Stimulated activated CD4-positive, alpha-beta T cell treated with anti-CD3 and anti-CD28 coated beads, Interleukin-4, amount 100 ng/mL, for 1 hour (primary cell): ENCODE measurements at regions not wholly inside any gene's neighbourhood (a gene's known extent, or its start where the extent isn't known, plus 50 kb on each side); places are given as distances from the start of the nearest gene placed in this dataset.

Source experiments
- DNase-seq: peaks from one replicate; pipeline ENCODE4 v3.0.0-alpha.2; 2020

DNA sequence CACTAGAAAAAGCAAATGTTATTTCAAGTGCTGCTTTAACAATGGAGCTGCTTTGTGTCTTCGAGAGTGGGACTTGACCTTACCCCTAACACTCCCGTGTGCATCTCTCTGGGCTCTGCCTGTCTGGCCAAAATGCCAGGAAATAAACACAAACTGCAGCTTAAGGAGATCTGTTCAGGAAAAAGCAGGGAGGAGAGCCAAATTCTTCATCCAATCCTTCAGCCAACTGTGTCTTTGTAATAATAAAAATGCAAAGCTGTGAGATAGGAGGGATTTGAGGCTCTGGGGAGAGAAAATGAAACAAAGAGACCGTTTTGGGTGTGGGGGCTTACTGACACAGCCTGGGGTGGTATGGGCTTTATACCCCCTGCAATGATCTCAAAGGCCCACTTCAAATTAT is 85.8 kb upstream of the WSCD2 start:
- no peak for DNase-seq

DNA sequence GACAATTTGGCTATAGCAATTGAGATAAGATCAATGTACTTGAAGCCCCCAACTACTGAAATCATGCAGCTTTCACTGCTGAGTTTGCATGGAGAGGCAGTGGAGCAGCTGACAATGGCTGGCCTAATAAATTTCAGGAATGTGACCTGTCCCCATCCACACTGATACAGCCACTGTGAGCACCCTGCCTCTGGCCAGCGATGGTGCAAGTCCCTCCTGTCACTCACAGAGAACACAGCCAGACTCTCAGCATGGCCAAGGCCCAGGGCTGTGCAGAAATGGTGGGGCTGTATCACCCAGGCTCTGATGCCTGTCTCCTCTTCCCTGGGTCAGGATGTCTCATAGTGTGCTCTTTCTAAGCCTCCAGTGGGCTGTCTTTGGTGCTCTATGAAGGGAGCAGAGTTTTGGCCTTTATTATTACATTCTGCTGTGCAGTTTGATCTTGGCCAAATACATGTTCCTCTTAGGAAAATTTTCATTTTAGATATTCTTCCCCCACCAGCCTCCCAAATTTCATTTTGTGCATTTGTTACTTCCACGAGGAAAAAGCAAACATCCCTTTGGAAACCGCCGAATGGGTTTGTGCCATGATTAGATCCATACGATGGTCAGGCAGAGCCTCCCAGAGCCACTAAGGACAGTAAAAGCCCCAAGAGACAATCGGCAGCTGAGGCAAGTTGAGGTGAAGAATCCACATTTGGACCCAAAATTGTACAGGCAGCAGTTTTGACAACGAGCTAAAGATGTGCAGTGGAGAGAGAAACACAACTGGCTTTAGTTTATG is 85.1 kb upstream of the WSCD2 start:
- DNase-seq, result no peak

DNA sequence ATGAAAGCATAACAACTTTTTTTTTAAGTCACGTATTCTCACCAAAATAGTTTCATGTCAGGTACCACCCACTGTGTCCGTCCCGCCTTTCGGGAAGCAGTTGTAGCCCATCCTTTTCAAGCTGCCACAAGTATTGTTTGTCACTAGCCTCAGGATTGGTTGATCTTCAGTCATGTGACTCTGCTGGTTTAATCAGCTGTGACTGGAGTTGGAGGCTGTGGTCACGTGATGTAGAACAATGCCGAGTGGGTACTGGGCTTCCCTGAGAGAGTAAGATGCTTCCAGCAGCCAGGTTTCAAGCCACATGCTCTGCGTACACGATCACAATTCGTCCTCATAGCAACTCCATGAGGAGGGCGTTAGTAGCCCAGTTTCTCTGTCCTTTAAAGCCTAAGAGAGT is 83.0 kb upstream of the WSCD2 start:
- no peak for DNase-seq

DNA sequence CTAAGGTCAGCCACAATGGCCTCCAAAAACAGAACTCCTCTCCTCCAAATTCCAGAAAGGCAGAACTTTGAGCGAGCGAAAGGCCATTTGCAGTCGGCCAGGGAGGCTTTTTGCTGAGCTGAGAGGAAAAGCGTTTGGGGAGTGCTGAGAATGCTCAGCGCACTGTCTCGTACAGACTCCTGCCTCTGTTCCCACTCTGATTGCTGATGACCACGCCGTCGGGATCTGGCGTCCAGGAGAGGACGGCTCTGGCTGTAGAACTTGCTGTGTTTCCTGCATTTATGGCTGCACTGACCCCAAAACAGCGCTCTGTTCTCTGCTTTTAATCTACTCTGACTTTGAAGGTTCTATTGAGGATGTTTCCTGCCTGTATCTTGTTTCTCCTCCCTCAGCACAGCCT is 82.4 kb upstream of the WSCD2 start:
- DNase-seq, result no peak

DNA sequence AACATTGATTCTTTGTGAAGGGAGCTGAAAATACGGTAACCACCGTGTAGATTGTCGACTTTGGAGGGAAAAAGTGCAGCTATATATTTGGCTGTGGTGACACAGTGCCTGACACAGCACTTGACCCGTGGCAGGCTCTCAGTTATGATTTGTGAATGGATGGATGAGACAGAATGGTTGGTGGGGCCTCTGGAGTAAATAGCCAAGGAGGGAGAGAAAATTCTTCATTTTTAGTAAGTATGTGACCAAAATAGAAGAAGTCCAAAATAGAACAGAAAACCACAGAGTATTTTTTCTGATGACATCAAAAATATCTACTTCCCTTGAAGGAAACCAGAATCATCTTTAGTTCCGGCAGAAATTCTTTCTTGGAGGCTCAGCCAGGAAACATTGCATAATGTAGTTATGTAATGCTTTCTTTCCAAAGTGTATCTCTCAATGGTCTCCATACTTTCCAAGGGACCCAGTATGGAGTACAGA is 82.0 kb upstream of the WSCD2 start:
- no peak for DNase-seq

DNA sequence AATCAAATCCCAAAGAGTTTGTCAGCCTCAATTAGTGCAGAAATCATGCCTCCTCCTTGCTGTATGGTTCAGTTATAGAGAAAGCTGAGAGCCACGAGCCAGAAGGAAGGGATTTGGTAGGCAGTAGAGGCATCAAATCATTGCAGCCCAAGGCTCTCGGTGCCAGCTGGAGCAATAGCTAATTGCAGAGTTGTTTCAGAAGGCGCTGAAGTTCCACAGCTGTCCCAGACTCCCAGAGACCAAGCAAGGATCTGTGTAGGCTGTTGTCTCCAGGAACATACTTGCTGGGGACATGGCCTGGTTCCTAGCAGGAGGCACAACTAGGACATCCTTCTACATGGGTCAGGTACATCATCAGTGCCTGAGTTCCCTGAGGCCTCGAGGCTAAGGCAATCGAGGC is 80.4 kb upstream of the WSCD2 start:
- DNase-seq, result no peak

DNA sequence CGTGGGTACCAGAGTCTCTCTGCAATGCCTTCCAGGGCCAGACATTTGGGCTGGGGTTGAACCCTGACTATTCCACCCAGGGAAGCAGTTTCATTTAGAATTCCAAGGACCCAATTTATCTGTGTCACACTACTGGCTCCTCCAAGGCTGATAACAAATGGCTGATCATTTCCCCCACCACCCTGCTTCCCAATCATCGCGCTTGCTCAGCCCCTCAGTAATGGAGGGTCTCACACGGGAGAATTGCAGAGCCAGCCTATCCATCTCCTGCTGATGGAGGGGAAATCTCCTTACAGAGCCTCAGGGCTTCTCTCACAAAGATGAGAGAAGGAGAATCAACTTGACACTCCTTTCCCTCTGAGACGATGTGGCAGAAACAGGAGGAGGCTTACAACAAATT is 78.4 kb upstream of the WSCD2 start:
- DNase-seq, result no peak

DNA sequence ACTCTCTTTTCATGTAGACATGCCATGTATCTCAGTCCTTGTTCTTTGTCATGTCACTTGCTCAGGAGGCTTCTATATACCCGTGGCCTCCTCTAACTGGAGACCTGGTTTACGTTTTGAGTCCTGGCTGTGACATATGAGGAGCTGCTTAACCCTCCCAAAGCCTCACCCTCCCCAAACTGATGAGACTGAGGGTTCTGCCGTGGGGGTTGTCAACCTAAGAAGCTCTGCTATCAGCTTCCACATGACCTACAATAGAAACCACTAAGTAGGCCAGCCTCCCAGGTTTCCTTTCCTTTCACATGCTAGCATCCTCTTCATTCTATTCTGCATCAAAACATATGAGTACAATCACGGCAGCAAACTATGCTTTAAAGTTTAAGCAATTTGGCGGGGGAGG is 76.8 kb upstream of the WSCD2 start:
- no peak for DNase-seq

DNA sequence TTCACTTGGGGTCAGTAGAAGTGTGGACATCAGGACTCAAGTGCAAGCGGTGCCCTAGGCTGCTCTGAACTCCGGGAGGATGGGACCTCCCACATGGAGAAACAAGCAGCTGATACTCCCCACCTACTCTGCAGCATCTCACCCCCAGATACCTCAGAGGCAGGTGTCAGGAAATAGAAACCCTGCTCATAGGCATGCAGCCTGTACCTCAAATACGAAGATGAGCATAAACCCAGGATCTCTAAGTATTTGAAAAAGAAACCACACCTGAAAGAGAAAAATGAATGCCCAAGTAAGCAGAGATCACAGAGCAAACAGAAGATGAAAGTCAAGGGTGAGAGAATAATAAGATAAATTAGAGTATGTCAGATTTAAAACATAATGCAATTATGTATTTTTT is 75.6 kb upstream of the WSCD2 start:
- DNase-seq, result no peak

DNA sequence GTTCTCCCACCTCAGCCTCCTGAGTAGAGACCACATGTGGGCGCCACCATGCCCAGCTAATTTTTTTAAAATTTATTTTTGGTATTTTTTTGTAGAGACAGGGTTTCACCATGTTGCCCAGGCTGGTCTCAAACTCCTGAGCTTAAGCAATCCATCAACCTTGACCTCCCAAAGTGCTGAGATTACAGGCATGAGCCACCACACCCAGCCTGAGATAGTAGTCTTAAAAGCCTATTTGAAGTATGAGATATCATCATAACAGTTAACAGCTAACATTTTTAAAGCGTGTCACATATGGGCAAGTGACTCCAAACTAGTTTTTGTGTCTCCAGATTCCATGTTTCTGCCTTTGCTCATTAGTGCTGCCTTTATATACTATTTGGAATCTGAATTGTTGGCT is 74.6 kb upstream of the WSCD2 start:
- DNase-seq, result no peak

DNA sequence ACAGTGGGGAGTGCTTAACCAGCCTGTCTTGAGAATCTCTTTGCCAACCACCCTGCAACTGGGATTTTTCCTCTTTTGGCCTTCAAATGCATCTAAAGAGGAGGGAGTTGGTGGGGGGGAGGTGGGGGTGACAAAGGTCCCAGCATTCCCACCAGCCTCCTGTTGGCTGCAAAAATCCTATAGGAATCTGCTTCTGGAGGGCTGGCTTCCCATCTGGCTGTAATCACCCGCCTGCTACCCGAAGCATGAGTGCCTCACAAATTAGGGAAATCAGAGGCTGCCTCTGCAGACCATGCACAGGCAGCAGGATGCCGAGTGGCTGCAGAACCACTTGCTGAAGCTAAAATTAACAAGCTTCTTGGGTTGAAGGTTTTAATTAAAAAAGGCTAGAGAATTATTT is 73.9 kb upstream of the WSCD2 start:
- no peak for DNase-seq

DNA sequence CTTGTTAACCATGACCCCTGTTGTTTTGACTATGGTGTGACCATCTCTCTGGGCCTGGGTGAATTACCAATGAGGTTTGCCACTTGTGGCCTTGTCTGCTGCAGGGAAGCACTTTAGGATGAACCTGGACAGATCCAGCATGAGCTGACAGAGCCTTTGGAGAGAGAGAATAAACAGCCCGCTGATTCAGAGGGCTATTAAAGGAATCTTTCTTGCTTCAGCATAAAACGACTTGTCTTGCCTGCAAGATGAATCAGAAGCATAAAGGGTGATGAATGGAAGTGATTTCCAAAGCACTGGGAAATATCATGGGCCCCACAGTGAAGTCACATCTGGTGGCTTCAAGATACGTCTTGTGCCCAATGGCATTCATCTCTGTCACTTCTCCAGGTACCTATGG is 69.0 kb upstream of the WSCD2 start:
- no peak for DNase-seq

DNA sequence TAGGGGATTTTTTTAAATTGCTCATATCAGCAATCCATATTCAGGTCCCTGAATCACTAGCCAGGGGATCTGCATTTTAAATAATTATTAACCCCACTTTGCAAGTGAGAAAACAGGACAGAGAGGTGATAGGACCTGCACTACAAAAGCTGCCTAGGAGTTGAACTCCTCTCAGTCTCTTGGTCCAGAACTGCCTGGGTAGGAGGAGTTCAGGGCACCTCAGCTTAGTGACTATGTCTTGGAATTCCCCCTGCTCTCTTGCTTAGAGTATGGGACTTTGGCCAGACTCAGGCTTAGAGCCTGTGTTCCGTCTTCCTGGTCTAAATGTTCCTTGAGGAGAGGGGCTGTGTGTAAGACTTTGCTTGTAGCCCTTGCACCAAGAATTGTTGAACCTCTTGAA is 68.2 kb upstream of the WSCD2 start:
- DNase-seq, result no peak

DNA sequence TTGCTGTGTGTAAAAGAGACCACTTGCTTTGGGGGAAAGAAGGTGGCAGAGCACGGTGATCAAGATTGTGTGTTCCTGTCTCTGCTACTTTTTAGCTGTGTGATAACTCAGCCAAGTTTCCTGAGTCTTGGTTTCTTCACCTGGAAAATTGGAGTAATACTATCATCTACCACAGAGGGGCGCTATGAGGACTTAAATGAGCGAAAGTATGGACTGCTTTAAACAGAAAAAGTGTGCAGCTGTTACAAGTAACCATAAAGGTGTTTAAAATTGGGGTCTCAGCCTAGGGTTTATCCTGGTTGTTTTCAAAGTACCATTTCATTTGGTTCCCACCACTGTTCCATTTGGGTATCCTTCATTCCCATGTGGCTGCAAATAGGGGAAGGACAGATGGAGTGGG is 65.9 kb upstream of the WSCD2 start:
- no peak for DNase-seq

DNA sequence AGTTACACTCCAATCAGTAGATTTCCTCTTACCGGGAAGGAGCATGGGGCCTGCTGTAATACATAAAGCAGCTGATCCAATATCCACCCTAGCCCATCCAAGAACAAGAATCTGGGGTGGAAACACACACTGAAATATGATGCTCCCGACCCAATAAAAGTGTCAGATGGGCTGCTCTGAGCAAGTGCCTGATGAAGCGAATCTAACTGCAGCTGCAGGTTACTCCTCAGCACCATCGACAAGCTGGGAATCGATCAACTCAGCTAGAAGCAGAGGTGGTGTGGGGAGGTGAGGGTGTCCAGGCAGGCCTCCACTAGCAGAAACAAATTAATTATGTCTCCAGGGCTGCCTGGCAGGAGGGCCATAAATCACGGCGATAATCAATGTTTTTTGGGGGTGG is 64.0 kb upstream of the WSCD2 start:
- DNase-seq, result no peak

DNA sequence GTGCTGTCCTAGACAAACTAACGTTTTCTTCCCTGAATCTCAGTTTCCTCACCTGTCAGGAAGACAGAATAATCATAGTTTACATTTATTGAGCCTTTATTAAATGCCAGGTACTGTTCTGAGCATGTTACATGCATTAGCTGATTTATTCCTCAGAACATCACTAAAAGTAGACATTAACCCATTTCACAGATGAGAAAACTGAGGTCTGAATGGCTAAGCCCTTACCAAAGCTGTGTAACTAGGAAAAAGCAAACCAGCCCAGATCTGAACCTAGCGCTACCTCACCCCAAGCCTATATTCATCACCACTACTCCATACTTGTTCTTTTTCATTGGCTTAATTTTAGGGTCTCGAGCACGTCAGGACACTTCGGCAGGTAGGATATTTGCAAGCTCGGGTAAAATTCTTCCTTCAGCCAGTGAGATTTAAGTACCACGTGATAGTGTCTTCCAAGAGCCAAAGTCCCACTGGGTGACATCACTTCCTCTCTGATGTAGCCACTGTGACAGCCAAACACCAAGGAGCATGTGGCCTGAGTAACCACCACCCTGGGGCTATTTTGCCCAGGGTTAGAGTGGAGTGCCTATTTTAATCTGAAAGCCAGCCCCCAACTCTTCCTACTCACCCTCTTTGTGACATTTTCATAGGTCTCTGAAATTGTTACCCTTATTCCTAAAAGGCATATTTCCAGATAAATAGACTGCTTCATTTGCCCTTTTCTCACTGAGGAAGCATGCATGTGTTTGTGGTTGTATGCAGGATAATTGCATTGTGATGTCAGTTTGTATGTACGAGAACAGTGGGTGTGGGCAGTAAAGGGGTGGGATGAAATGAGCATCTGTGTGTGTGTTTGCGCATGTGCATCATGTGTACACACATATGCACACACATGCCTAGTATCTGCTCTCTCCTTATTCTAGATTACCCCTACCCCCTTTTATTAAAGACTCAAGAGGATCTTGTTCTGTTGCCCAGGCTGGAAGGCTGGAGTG is 62.2 kb upstream of the WSCD2 start:
- DNase-seq, result no peak

DNA sequence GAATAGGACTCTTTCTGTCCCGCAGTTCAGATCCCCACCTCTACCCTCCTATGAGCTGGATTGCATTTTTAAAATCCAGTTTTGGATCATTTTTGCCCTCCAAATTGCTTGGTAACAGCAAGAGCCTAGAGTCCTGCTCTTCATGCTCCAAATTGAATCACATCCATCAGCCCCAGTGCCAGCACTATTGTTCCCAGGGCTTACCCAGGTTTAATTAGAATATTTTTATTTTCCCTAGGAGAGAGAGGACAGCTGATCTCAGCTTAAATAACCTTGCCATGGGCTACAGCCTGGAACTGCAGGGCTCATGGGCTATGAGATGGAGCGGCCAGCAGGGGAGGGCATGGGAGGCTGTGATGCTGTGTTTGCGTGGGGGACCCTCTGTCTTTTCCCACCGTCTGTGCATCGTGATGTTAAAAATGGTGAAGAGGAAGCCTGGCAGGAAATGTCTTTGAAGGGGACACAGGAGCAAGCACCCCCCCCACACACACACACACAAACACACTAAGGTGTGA is 59.4 kb upstream of the WSCD2 start:
- DNase-seq, result no peak

DNA sequence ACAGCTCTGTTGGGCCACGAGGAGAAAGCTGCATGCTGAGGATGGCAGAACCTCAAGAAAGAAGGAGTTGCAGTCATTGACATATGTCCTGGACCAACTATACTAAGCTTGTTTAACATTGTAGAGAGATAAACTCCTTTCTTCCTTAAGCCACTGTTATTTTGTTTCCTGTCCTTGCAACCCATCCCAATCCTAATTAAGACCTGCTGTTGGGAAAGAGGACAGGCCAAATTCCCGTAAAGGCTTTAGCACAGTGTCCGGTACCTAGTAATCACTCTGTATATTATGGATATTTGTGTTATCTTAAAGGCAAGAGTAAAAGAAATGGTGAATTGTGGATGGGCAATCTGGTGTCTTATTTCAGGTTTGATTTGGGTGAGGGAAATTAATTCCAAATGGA is 53.5 kb upstream of the WSCD2 start:
- DNase-seq, result no peak

DNA sequence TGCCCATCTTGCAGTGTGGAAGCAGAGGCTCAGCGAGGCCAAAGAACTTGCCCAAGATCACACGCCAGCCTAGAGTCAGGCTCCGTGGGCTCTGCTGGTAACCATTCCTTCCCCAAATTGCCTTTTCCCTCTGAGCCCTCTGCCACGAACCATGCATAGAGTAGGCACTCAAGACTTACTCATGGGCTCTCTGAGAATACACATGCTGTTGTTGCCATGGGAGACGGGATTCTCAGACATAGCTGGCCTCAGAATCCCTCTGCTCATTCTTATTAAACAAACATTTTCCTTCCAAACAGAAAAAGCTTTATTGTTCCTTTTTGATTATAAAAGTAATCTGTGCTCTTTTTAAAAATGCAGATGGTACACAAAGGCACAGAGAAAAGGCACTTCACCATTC is 52.5 kb upstream of the WSCD2 start:
- no peak for DNase-seq

DNA sequence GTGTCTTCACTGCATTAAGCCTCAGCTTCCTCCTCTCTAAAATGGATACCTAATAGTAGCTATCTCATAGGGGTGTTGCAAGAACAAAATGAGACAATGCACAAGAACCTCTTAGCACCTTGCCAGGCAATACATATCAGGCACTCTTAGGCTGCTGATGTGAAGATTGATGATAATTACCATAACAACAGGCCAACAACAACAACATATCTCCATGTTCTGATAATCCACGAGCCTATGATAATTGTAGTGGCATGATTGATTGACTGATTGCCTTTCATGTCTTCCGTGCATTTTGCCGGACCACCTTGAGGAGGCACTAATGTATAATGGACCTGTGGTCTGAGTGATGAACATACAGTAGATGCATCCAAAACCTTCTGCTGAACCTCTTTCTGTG is 50.7 kb upstream of the WSCD2 start:
- DNase-seq, result no peak
